ENCODE measurements at regions not wholly inside any gene's neighbourhood (a gene's known extent, or its start where the extent isn't known, plus 50 kb on each side); places are given as distances from the start of the nearest gene placed in this dataset.

DNA sequence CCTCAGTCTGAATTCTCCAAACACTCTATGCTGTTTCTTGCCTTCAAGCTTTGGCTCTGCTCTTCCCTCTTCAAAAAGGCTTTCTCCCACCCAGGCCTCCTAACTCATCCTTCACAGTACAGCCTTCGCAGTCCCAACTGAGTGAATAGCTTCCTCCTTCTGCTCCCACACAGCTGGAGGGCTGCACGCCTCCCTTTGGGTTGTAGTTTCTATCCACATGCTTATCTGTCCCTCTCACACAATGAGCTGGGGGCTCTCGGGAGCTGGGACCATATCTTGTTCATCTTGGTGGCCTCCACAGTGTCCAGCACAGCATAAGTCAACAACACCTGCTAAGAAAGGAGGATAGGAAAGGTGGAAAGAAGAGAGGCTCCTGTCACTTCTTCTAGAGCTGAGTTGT is 69.5 kb upstream of the XPA start:
- TF ChIP-seq SMC3 (conservative IDR thresholded peaks at IDR 0.05; ENCODE audit: poor library complexity), result no peak
- TF ChIP-seq EZH2 (IDR thresholded peaks at IDR 0.05; ENCODE audit: borderline replicate concordance, insufficient read depth, low read length, poor library complexity, severe bottlenecking), result no peak
- TF ChIP-seq RAD21 (conservative IDR thresholded peaks at IDR 0.05), result no peak
- TF ChIP-seq TAF1 (IDR thresholded peaks at IDR 0.05; ENCODE audit: low read depth), result no peak
- TF ChIP-seq, protein P1, sequence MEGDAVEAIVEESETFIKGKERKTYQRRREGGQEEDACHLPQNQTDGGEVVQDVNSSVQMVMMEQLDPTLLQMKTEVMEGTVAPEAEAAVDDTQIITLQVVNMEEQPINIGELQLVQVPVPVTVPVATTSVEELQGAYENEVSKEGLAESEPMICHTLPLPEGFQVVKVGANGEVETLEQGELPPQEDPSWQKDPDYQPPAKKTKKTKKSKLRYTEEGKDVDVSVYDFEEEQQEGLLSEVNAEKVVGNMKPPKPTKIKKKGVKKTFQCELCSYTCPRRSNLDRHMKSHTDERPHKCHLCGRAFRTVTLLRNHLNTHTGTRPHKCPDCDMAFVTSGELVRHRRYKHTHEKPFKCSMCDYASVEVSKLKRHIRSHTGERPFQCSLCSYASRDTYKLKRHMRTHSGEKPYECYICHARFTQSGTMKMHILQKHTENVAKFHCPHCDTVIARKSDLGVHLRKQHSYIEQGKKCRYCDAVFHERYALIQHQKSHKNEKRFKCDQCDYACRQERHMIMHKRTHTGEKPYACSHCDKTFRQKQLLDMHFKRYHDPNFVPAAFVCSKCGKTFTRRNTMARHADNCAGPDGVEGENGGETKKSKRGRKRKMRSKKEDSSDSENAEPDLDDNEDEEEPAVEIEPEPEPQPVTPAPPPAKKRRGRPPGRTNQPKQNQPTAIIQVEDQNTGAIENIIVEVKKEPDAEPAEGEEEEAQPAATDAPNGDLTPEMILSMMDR (IDR thresholded peaks at IDR 0.05; ENCODE audit: poor library complexity, severe bottlenecking), result no peak
- TF ChIP-seq EP300 (conservative IDR thresholded peaks at IDR 0.05; ENCODE audit: poor library complexity, severe bottlenecking), result no peak
- TF ChIP-seq MXI1 (conservative IDR thresholded peaks at IDR 0.05; ENCODE audit: poor library complexity, severe bottlenecking), result no peak
- TF ChIP-seq POLR2AphosphoS5 (IDR thresholded peaks at IDR 0.05), result no peak
- no peaks in the 10 kb centered on the region for H3K9me2 ChIP-seq (ENCODE audit: insufficient read depth, low read length)

DNA sequence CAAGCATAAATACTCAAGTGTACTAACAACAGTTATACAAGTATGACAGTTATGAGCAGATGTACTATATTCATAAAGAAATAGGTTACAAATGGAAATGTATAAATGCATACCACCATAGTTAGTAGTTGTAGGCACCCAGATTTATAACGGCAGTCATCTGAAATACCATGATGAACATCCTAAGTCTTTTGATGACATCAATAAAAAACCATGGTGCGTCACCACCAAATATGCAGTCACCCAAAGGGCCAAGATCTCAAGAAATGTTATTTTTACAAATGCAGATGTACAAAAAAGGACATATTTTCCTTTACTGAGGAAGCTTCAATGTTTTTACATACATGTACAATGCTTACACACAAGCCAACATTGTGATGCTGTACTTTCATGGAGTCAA is 70.8 kb upstream of the XPA start:
- Histone ChIP-seq H3K79me2 (replicated peaks; ENCODE audit: insufficient read depth, low read length) (no peaks in the 10 kb centered on the region), H4K20me1 (ENCODE audit: insufficient read depth) (no peaks in the 10 kb centered on the region), H3K9me2 (ENCODE audit: insufficient read depth, low read length) (no peaks in the 10 kb centered on the region), H3K4me2 (ENCODE audit: low read length) (no peak overlapping the region), H3K9me3 (ENCODE audit: low read length) (no peaks in the 10 kb centered on the region), H3K9ac (ENCODE audit: low read length) (no peak overlapping the region), H3K27me3 (ENCODE audit: insufficient read depth, low read depth, low read length) (peaks cover 14% of the 10 kb centered on the region), H2AFZ (ENCODE audit: low read depth, low read length) (no peak overlapping the region), H3K4me3 (ENCODE audit: low read length) (no peak overlapping the region), H3K27ac (ENCODE audit: low read length) (no peak overlapping the region), H3F3A (ENCODE audit: insufficient read depth, low read length, poor library complexity, severe bottlenecking) (no peaks in the 10 kb centered on the region), H3K36me3 (ENCODE audit: insufficient read depth, low read length) (no peaks in the 10 kb centered on the region)
- TF ChIP-seq, protein P2, sequence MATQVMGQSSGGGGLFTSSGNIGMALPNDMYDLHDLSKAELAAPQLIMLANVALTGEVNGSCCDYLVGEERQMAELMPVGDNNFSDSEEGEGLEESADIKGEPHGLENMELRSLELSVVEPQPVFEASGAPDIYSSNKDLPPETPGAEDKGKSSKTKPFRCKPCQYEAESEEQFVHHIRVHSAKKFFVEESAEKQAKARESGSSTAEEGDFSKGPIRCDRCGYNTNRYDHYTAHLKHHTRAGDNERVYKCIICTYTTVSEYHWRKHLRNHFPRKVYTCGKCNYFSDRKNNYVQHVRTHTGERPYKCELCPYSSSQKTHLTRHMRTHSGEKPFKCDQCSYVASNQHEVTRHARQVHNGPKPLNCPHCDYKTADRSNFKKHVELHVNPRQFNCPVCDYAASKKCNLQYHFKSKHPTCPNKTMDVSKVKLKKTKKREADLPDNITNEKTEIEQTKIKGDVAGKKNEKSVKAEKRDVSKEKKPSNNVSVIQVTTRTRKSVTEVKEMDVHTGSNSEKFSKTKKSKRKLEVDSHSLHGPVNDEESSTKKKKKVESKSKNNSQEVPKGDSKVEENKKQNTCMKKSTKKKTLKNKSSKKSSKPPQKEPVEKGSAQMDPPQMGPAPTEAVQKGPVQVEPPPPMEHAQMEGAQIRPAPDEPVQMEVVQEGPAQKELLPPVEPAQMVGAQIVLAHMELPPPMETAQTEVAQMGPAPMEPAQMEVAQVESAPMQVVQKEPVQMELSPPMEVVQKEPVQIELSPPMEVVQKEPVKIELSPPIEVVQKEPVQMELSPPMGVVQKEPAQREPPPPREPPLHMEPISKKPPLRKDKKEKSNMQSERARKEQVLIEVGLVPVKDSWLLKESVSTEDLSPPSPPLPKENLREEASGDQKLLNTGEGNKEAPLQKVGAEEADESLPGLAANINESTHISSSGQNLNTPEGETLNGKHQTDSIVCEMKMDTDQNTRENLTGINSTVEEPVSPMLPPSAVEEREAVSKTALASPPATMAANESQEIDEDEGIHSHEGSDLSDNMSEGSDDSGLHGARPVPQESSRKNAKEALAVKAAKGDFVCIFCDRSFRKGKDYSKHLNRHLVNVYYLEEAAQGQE (IDR thresholded peaks at IDR 0.05; ENCODE audit: borderline replicate concordance), result no peak
- TF ChIP-seq, protein P1 (IDR thresholded peaks at IDR 0.05; ENCODE audit: poor library complexity, severe bottlenecking), result no peak
- TF ChIP-seq SMC3 (conservative IDR thresholded peaks at IDR 0.05; ENCODE audit: poor library complexity) (no peak), EP300 (conservative IDR thresholded peaks at IDR 0.05; ENCODE audit: poor library complexity, severe bottlenecking) (no peak), EZH2 (IDR thresholded peaks at IDR 0.05; ENCODE audit: borderline replicate concordance, insufficient read depth, low read length, poor library complexity, severe bottlenecking) (no peak), TAF1 (IDR thresholded peaks at IDR 0.05; ENCODE audit: low read depth) (no peak)

More for the DNA sequence above, 69.5 kb upstream of the XPA start:
- H4K20me1 ChIP-seq (ENCODE audit: insufficient read depth), result no peaks in the 10 kb centered on the region
- no peaks in the 10 kb centered on the region for H3K9me3 ChIP-seq (ENCODE audit: low read length)
- H3K9ac ChIP-seq (ENCODE audit: low read length), result no peak overlapping the region
- no peaks in the 10 kb centered on the region for H3F3A ChIP-seq (ENCODE audit: insufficient read depth, low read length, poor library complexity, severe bottlenecking)
- no peak overlapping the region for H3K4me2 ChIP-seq (ENCODE audit: low read length)
- no peak overlapping the region for H3K27ac ChIP-seq (ENCODE audit: low read length)
- H3K27me3 ChIP-seq (ENCODE audit: insufficient read depth, low read depth, low read length), result peaks cover 9% of the 10 kb centered on the region
- H2AFZ ChIP-seq (ENCODE audit: low read depth, low read length), result no peak overlapping the region
- no peak overlapping the region for H3K4me3 ChIP-seq (ENCODE audit: low read length)
- no peaks in the 10 kb centered on the region for H3K36me3 ChIP-seq (ENCODE audit: insufficient read depth, low read length)
- H3K79me2 ChIP-seq (replicated peaks; ENCODE audit: insufficient read depth, low read length), result no peaks in the 10 kb centered on the region

Measured in neural cell (in vitro differentiated cells).